ENCODE measurements at regions not wholly inside any gene's neighbourhood (a gene's known extent, or its start where the extent isn't known, plus 50 kb on each side); places are given as distances from the start of the nearest gene placed in this dataset.
"Not testable (repeated sequence)": the region's sequence is repeated elsewhere in the genome, so short reads cannot be mapped to it uniquely, and the experiment has no call there.

GRCh38 chr5:72637058-72637457 is 129.8 kb upstream of the ZNF366 start:
- Mint-ChIP-seq H3K36me3 (no peaks in the 10 kb centered on the region), H3K9me3 (no peaks in the 10 kb centered on the region), H3K27me3 (peaks cover 9% of the 10 kb centered on the region), H3K27ac (no peak overlapping the region), H3K4me3 (no peak overlapping the region), H3K4me1 (no peaks in the 10 kb centered on the region)
- DNase-seq: no peak
- H3K4me1 ChIP-seq (ENCODE audit: control insufficient read depth, insufficient read depth, low read length, poor library complexity, severe bottlenecking): no peaks in the 10 kb centered on the region
- H3K9me3 ChIP-seq (ENCODE audit: control insufficient read depth in 2 of 2, low read length in 2 of 2): no peaks in the 10 kb centered on the region
- H3K36me3 ChIP-seq (ENCODE audit: control insufficient read depth, insufficient read depth, low read length): no peaks in the 10 kb centered on the region
- H3K27ac ChIP-seq (ENCODE audit: insufficient read depth, low read length, poor library complexity, severe bottlenecking): no peak overlapping the region
- no peak overlapping the region for H3K4me3 ChIP-seq (ENCODE audit: low read depth, low read length)
- no peaks in the 10 kb centered on the region for H3K27me3 ChIP-seq (ENCODE audit: control insufficient read depth, insufficient read depth, low read length)
- ATAC-seq (ENCODE audit: low read depth in 2 of 2): no peak

- not testable (repeated sequence) for H3K4me3 Mint-ChIP-seq; ATAC-seq (ENCODE audit: low read depth in 2 of 2); H3K9me3 ChIP-seq (ENCODE audit: control insufficient read depth in 2 of 2, low read length in 2 of 2); H3K4me1 Mint-ChIP-seq; H3K4me1 ChIP-seq (ENCODE audit: control insufficient read depth, insufficient read depth, low read length, poor library complexity, severe bottlenecking); H3K9me3 Mint-ChIP-seq; H3K27ac ChIP-seq (ENCODE audit: insufficient read depth, low read length, poor library complexity, severe bottlenecking); H3K36me3 ChIP-seq (ENCODE audit: control insufficient read depth, insufficient read depth, low read length); H3K27me3 ChIP-seq (ENCODE audit: control insufficient read depth, insufficient read depth, low read length); H3K4me3 ChIP-seq (ENCODE audit: low read depth, low read length); H3K36me3 Mint-ChIP-seq; H3K27ac Mint-ChIP-seq; H3K27me3 Mint-ChIP-seq; DNase-seq
These were observed 129.4 kb upstream of the ZNF366 start for GRCh38 chr5:72636565-72636964.

- no peak overlapping the region for H3K27ac ChIP-seq (ENCODE audit: insufficient read depth, low read length, poor library complexity, severe bottlenecking)
- H3K4me1 ChIP-seq (ENCODE audit: control insufficient read depth, insufficient read depth, low read length, poor library complexity, severe bottlenecking): no peaks in the 10 kb centered on the region
- H3K4me3 ChIP-seq (ENCODE audit: low read depth, low read length): no peak overlapping the region
- Mint-ChIP-seq H3K4me3 (no peak overlapping the region), H3K27me3 (peaks cover 7% of the 10 kb centered on the region), H3K9me3 (no peaks in the 10 kb centered on the region), H3K36me3 (no peaks in the 10 kb centered on the region), H3K27ac (no peak overlapping the region), H3K4me1 (no peaks in the 10 kb centered on the region)
- DNase-seq (no peak), ATAC-seq (ENCODE audit: low read depth in 2 of 2) (no peak)
- no peaks in the 10 kb centered on the region for H3K9me3 ChIP-seq (ENCODE audit: control insufficient read depth in 2 of 2, low read length in 2 of 2)
- H3K36me3 ChIP-seq (ENCODE audit: control insufficient read depth, insufficient read depth, low read length): no peaks in the 10 kb centered on the region
- no peaks in the 10 kb centered on the region for H3K27me3 ChIP-seq (ENCODE audit: control insufficient read depth, insufficient read depth, low read length)
These were observed 127.2 kb upstream of the ZNF366 start for GRCh38 chr5:72634444-72634843.

GRCh38 chr5:72633649-72634048 is 126.4 kb upstream of the ZNF366 start:
- no peaks in the 10 kb centered on the region for H3K36me3 ChIP-seq (ENCODE audit: control insufficient read depth, insufficient read depth, low read length)
- H3K27ac Mint-ChIP-seq: no peak overlapping the region
- ATAC-seq (ENCODE audit: low read depth in 2 of 2) (no peak), DNase-seq (no peak)
- H3K9me3 ChIP-seq (ENCODE audit: control insufficient read depth in 2 of 2, low read length in 2 of 2): no peaks in the 10 kb centered on the region
- H3K27ac ChIP-seq (ENCODE audit: insufficient read depth, low read length, poor library complexity, severe bottlenecking): no peak overlapping the region
- H3K27me3 Mint-ChIP-seq: peaks cover 5% of the 10 kb centered on the region
- no peaks in the 10 kb centered on the region for H3K9me3 Mint-ChIP-seq
- no peaks in the 10 kb centered on the region for H3K4me1 Mint-ChIP-seq
- no peaks in the 10 kb centered on the region for H3K36me3 Mint-ChIP-seq
- H3K4me3 Mint-ChIP-seq: no peak overlapping the region
- peaks cover 3% of the 10 kb centered on the region for H3K27me3 ChIP-seq (ENCODE audit: control insufficient read depth, insufficient read depth, low read length)
- H3K4me3 ChIP-seq (ENCODE audit: low read depth, low read length): no peak overlapping the region
- no peaks in the 10 kb centered on the region for H3K4me1 ChIP-seq (ENCODE audit: control insufficient read depth, insufficient read depth, low read length, poor library complexity, severe bottlenecking)

- Mint-ChIP-seq H3K27me3 (no peaks in the 10 kb centered on the region), H3K9me3 (no peaks in the 10 kb centered on the region), H3K36me3 (no peaks in the 10 kb centered on the region), H3K4me1 (no peaks in the 10 kb centered on the region), H3K27ac (no peak overlapping the region), H3K4me3 (no peak overlapping the region)
- Histone ChIP-seq H3K9me3 (ENCODE audit: control insufficient read depth in 2 of 2, low read length in 2 of 2) (no peaks in the 10 kb centered on the region), H3K27ac (ENCODE audit: insufficient read depth, low read length, poor library complexity, severe bottlenecking) (no peak overlapping the region), H3K4me1 (ENCODE audit: control insufficient read depth, insufficient read depth, low read length, poor library complexity, severe bottlenecking) (no peaks in the 10 kb centered on the region), H3K27me3 (ENCODE audit: control insufficient read depth, insufficient read depth, low read length) (peaks cover 3% of the 10 kb centered on the region), H3K36me3 (ENCODE audit: control insufficient read depth, insufficient read depth, low read length) (no peaks in the 10 kb centered on the region), H3K4me3 (ENCODE audit: low read depth, low read length) (no peak overlapping the region)
- ATAC-seq (ENCODE audit: low read depth in 2 of 2): no peak
- DNase-seq: no peak
These were observed 125.8 kb upstream of the ZNF366 start for GRCh38 chr5:72633041-72633445.

GRCh38 chr5:72630721-72631120 is 123.5 kb upstream of the ZNF366 start:
- no peaks in the 10 kb centered on the region for H3K36me3 Mint-ChIP-seq

GRCh38 chr5:72630081-72630480 is 122.9 kb upstream of the ZNF366 start:
- Histone ChIP-seq H3K4me1 (ENCODE audit: control insufficient read depth, insufficient read depth, low read length, poor library complexity, severe bottlenecking) (no peaks in the 10 kb centered on the region), H3K9me3 (ENCODE audit: control insufficient read depth in 2 of 2, low read length in 2 of 2) (no peaks in the 10 kb centered on the region), H3K27ac (ENCODE audit: insufficient read depth, low read length, poor library complexity, severe bottlenecking) (no peak overlapping the region), H3K36me3 (ENCODE audit: control insufficient read depth, insufficient read depth, low read length) (no peaks in the 10 kb centered on the region), H3K27me3 (ENCODE audit: control insufficient read depth, insufficient read depth, low read length) (peaks cover 3% of the 10 kb centered on the region), H3K4me3 (ENCODE audit: low read depth, low read length) (no peak overlapping the region)
- peaks cover 17% of the 10 kb centered on the region for H3K27me3 Mint-ChIP-seq
- no peak overlapping the region for H3K27ac Mint-ChIP-seq
- no peak for DNase-seq
- no peaks in the 10 kb centered on the region for H3K4me1 Mint-ChIP-seq
- H3K9me3 Mint-ChIP-seq: no peaks in the 10 kb centered on the region
- no peaks in the 10 kb centered on the region for H3K36me3 Mint-ChIP-seq
- no peak for ATAC-seq (ENCODE audit: low read depth in 2 of 2)
- H3K4me3 Mint-ChIP-seq: no peak overlapping the region

More at GRCh38 chr5:72630721-72631120, 123.5 kb upstream of the ZNF366 start:
- Mint-ChIP-seq H3K4me3 (no peak overlapping the region), H3K9me3 (no peaks in the 10 kb centered on the region), H3K27ac (no peak overlapping the region), H3K27me3 (peaks cover 16% of the 10 kb centered on the region), H3K4me1 (no peaks in the 10 kb centered on the region)
- H3K4me3 ChIP-seq (ENCODE audit: low read depth, low read length): no peak overlapping the region
- no peak for DNase-seq
- ATAC-seq (ENCODE audit: low read depth in 2 of 2): no peak
- H3K4me1 ChIP-seq (ENCODE audit: control insufficient read depth, insufficient read depth, low read length, poor library complexity, severe bottlenecking): no peaks in the 10 kb centered on the region
- no peak overlapping the region for H3K27ac ChIP-seq (ENCODE audit: insufficient read depth, low read length, poor library complexity, severe bottlenecking)
- no peaks in the 10 kb centered on the region for H3K9me3 ChIP-seq (ENCODE audit: control insufficient read depth in 2 of 2, low read length in 2 of 2)
- H3K27me3 ChIP-seq (ENCODE audit: control insufficient read depth, insufficient read depth, low read length): peaks cover 3% of the 10 kb centered on the region
- no peaks in the 10 kb centered on the region for H3K36me3 ChIP-seq (ENCODE audit: control insufficient read depth, insufficient read depth, low read length)

GRCh38 chr5:72628771-72629371 is 121.7 kb upstream of the ZNF366 start:
- H3K27me3 ChIP-seq (ENCODE audit: control insufficient read depth, insufficient read depth, low read length): peaks cover 3% of the 10 kb centered on the region
- no peaks in the 10 kb centered on the region for H3K36me3 Mint-ChIP-seq
- DNase-seq (no peak), ATAC-seq (ENCODE audit: low read depth in 2 of 2) (no peak)
- no peaks in the 10 kb centered on the region for H3K36me3 ChIP-seq (ENCODE audit: control insufficient read depth, insufficient read depth, low read length)
- H3K4me3 Mint-ChIP-seq: no peak overlapping the region
- no peaks in the 10 kb centered on the region for H3K9me3 ChIP-seq (ENCODE audit: control insufficient read depth in 2 of 2, low read length in 2 of 2)
- no peak overlapping the region for H3K4me3 ChIP-seq (ENCODE audit: low read depth, low read length)
- H3K27me3 Mint-ChIP-seq: peaks cover 21% of the 10 kb centered on the region
- H3K4me1 Mint-ChIP-seq: no peaks in the 10 kb centered on the region
- H3K9me3 Mint-ChIP-seq: no peaks in the 10 kb centered on the region
- H3K27ac ChIP-seq (ENCODE audit: insufficient read depth, low read length, poor library complexity, severe bottlenecking): no peak overlapping the region
- no peak overlapping the region for H3K27ac Mint-ChIP-seq
- no peaks in the 10 kb centered on the region for H3K4me1 ChIP-seq (ENCODE audit: control insufficient read depth, insufficient read depth, low read length, poor library complexity, severe bottlenecking)
